HG02884 (cell line): ENCODE measurements at regions not wholly inside any gene's neighbourhood (a gene's known extent, or its start where the extent isn't known, plus 50 kb on each side); places are given as distances from the start of the nearest gene placed in this dataset.
"Not testable (repeated sequence)": the region's sequence is repeated elsewhere in the genome, so short reads cannot be mapped to it uniquely, and the experiment has no call there.

Experiments used
- ATAC-seq: cut with Tn5 transposase; IDR thresholded peaks from one replicate; pipeline ENCODE4 v1.9.1; 2021; ENCODE audit warnings: mild to moderate bottlenecking, moderate library complexity; ENCODE audit not compliant: unreplicated experiment

GRCh38 chr1:189706594-189706993 lies 771.1 kb downstream of the BRINP3 start:
- ATAC-seq = no peak

- ATAC-seq = no peak
Measured at GRCh38 chr1:189708674-189709073, 769.0 kb downstream of the BRINP3 start.

- not testable (repeated sequence) for ATAC-seq
Measured at GRCh38 chr1:189718147-189718795, 759.4 kb downstream of the BRINP3 start.

GRCh38 chr1:189726806-189727205 lies 750.9 kb downstream of the BRINP3 start:
- no peak for ATAC-seq

GRCh38 chr1:189751311-189751710 lies 726.4 kb downstream of the BRINP3 start:
- ATAC-seq = no peak

- no peak for ATAC-seq
Measured at GRCh38 chr1:189752461-189752995, 725.1 kb downstream of the BRINP3 start.

- not testable (repeated sequence) for ATAC-seq
Measured at GRCh38 chr1:189755100-189755499, 722.6 kb downstream of the BRINP3 start.

- no peak for ATAC-seq
Measured at GRCh38 chr1:189764391-189765320, 713.0 kb downstream of the BRINP3 start.

GRCh38 chr1:189769448-189769847 lies 708.2 kb downstream of the BRINP3 start:
- no peak for ATAC-seq

- ATAC-seq = no peak
Measured at GRCh38 chr1:189774721-189775287, 702.9 kb downstream of the BRINP3 start.

- no peak for ATAC-seq
Measured at GRCh38 chr1:189775343-189775742, 702.3 kb downstream of the BRINP3 start.

- no peak for ATAC-seq
Measured at GRCh38 chr1:189779034-189779433, 698.6 kb downstream of the BRINP3 start.

GRCh38 chr1:189782295-189782694 lies 695.4 kb downstream of the BRINP3 start:
- no peak for ATAC-seq

- ATAC-seq = no peak
Measured at GRCh38 chr1:189783456-189783855, 694.2 kb downstream of the BRINP3 start.

- ATAC-seq = no peak
Measured at GRCh38 chr1:189786761-189787160, 690.9 kb downstream of the BRINP3 start.

- ATAC-seq = no peak
Measured at GRCh38 chr1:189787201-189787600, 690.5 kb downstream of the BRINP3 start.

GRCh38 chr1:189790335-189790734 lies 687.3 kb downstream of the BRINP3 start:
- ATAC-seq = no peak

GRCh38 chr1:189803364-189803763 lies 674.3 kb downstream of the BRINP3 start:
- ATAC-seq = no peak

- no peak for ATAC-seq
Measured at GRCh38 chr1:189804352-189804751, 673.3 kb downstream of the BRINP3 start.

- ATAC-seq = no peak
Measured at GRCh38 chr1:189805735-189806134, 671.9 kb downstream of the BRINP3 start.

- not testable (repeated sequence) for ATAC-seq
Measured at GRCh38 chr1:189810639-189811038, 667.0 kb downstream of the BRINP3 start.
